DOHH2 (cell line): ENCODE measurements at regions not wholly inside any gene's neighbourhood (a gene's known extent, or its start where the extent isn't known, plus 50 kb on each side); places are given as distances from the start of the nearest gene placed in this dataset.

ENCODE experiments used
- H3F3A ChIP-seq: fragments of 200-600 bp; sonication (generic), shearing (Covaris generic); 2 replicates; pipeline ENCODE4 v1.6.0; 2016; ENCODE audit warnings: antibody characterized with exemption, mild to moderate bottlenecking; ENCODE audit not compliant: control insufficient read depth, insufficient read depth
- H3K27ac ChIP-seq: fragments of 200-600 bp; sonication (generic); 2 replicates; pipeline ENCODE4 v1.5.1; 2014; ENCODE audit warnings: low read depth, mild to moderate bottlenecking, low read length, moderate library complexity
- H3K27me3 ChIP-seq: fragments of 200-600 bp; sonication (generic); 2 replicates; pipeline ENCODE4 v1.6.1; 2014; ENCODE audit warnings: mild to moderate bottlenecking, low read length, mixed read lengths; ENCODE audit not compliant: control insufficient read depth
- H3K36me3 ChIP-seq: fragments of 200-600 bp; sonication (generic); 2 replicates; pipeline ENCODE4 v1.6.1; 2014; ENCODE audit warnings: mild to moderate bottlenecking, low read length, moderate library complexity, mixed read lengths; ENCODE audit not compliant: control insufficient read depth
- H3K4me1 ChIP-seq: fragments of 200-600 bp; sonication (generic); 2 replicates; pipeline ENCODE4 v1.6.1; 2014; ENCODE audit warnings: mild to moderate bottlenecking, low read length, mixed read lengths; ENCODE audit not compliant: control insufficient read depth
- H3K4me2 ChIP-seq: fragments of 200-600 bp; sonication (generic); 2 replicates; pipeline ENCODE4 v1.6.0; 2014; ENCODE audit warnings: mild to moderate bottlenecking, low read length, moderate library complexity
- H3K4me3 ChIP-seq: fragments of 200-600 bp; sonication (generic); 2 replicates; pipeline ENCODE4 v1.5.1; 2014; ENCODE audit warnings: mild to moderate bottlenecking, low read length, mixed read lengths
- H3K79me2 ChIP-seq: fragments of 200-600 bp; sonication (generic); 2 replicates; pipeline ENCODE4 v1.6.1; 2014; ENCODE audit warnings: mild to moderate bottlenecking, low read length, mixed read lengths; ENCODE audit not compliant: control insufficient read depth
- H3K9me2 ChIP-seq: fragments of 200-600 bp; sonication (generic); replicated peaks from 2 replicates; pipeline ENCODE4 v1.6.1; 2014; ENCODE audit warnings: mild to moderate bottlenecking, low read length, mixed read lengths; ENCODE audit not compliant: control insufficient read depth
- H3K9me3 ChIP-seq: fragments of 200-600 bp; sonication (generic); 2 replicates; pipeline ENCODE4 v1.6.1; 2014; ENCODE audit warnings: antibody characterized with exemption, low read length, mixed read lengths; ENCODE audit not compliant: control insufficient read depth, insufficient read depth
- H4K20me1 ChIP-seq: fragments of 200-600 bp; sonication (generic); 2 replicates; pipeline ENCODE4 v1.6.0; 2014; ENCODE audit warnings: low read depth, mild to moderate bottlenecking, antibody characterized with exemption, low read length, moderate library complexity; ENCODE audit not compliant: control insufficient read depth, insufficient read depth
- EZH2phosphoT487 ChIP-seq: fragments of 200-600 bp; sonication (generic); IDR thresholded peaks from 2 replicates; pipeline ENCODE4 v1.6.1; 2017; ENCODE audit warnings: borderline replicate concordance, mild to moderate bottlenecking, antibody characterized with exemption, low read length, moderate library complexity, mixed read lengths
- TF ChIP-seq, protein P1 (sequence below): fragments of 200-600 bp; sonication (generic); IDR thresholded peaks from one replicate; pipeline ENCODE4 v1.5.1; 2014; ENCODE audit warnings: antibody characterized with exemption, mild to moderate bottlenecking, low read depth, low read length; ENCODE audit not compliant: poor library complexity, severe bottlenecking

- Histone ChIP-seq H3K36me3 (no peaks in the 10 kb centered on the region), H3K4me2 (no peak overlapping the region), H3K9me2 (no peaks in the 10 kb centered on the region), H3K27me3 (no peaks in the 10 kb centered on the region), H3K4me1 (no peaks in the 10 kb centered on the region), H3F3A (no peaks in the 10 kb centered on the region), H3K4me3 (no peak overlapping the region), H3K79me2 (no peaks in the 10 kb centered on the region), H3K27ac (no peak overlapping the region), H4K20me1 (no peaks in the 10 kb centered on the region), H3K9me3 (no peaks in the 10 kb centered on the region)
- no peak for TF ChIP-seq EZH2phosphoT487
- TF ChIP-seq, protein P1, sequence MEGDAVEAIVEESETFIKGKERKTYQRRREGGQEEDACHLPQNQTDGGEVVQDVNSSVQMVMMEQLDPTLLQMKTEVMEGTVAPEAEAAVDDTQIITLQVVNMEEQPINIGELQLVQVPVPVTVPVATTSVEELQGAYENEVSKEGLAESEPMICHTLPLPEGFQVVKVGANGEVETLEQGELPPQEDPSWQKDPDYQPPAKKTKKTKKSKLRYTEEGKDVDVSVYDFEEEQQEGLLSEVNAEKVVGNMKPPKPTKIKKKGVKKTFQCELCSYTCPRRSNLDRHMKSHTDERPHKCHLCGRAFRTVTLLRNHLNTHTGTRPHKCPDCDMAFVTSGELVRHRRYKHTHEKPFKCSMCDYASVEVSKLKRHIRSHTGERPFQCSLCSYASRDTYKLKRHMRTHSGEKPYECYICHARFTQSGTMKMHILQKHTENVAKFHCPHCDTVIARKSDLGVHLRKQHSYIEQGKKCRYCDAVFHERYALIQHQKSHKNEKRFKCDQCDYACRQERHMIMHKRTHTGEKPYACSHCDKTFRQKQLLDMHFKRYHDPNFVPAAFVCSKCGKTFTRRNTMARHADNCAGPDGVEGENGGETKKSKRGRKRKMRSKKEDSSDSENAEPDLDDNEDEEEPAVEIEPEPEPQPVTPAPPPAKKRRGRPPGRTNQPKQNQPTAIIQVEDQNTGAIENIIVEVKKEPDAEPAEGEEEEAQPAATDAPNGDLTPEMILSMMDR, result no peak
Observed at GRCh38 chr5:41670854-41671479, 160.6 kb upstream of the PLCXD3 start.

DNA sequence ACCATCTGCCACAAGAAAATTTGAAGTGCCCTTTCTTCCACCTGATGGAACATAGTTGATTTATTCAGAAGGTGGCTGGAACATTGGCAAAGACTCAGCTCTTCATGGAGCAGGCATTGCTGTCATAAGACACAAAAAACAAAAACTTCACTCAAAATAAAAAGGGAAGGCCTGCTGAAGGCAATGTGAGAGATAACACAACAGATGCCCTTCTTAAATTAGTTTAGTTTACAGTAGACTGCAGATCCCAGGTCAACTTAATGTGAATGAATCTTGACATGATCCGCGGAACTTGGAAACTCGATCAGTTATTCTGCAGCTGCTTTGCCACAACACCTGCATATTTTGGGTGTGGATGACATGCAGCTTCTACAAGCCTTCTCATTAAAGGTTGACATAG, 159.8 kb upstream of the PLCXD3 start:
- H3K9me2 ChIP-seq, result no peaks in the 10 kb centered on the region
- no peak overlapping the region for H3K4me2 ChIP-seq
- no peaks in the 10 kb centered on the region for H3F3A ChIP-seq
- H3K4me3 ChIP-seq, result no peak overlapping the region
- no peaks in the 10 kb centered on the region for H3K27me3 ChIP-seq
- no peaks in the 10 kb centered on the region for H4K20me1 ChIP-seq
- H3K79me2 ChIP-seq, result no peaks in the 10 kb centered on the region
- no peaks in the 10 kb centered on the region for H3K4me1 ChIP-seq
- H3K27ac ChIP-seq, result no peak overlapping the region
- no peaks in the 10 kb centered on the region for H3K36me3 ChIP-seq
- TF ChIP-seq, protein P1, result no peak
- no peak for TF ChIP-seq EZH2phosphoT487
- no peaks in the 10 kb centered on the region for H3K9me3 ChIP-seq

GRCh38 chr5:41661254-41661653, 150.9 kb upstream of the PLCXD3 start:
- H3K9me2 ChIP-seq, result no peaks in the 10 kb centered on the region
- H4K20me1 ChIP-seq, result no peaks in the 10 kb centered on the region
- no peaks in the 10 kb centered on the region for H3K4me1 ChIP-seq
- no peaks in the 10 kb centered on the region for H3F3A ChIP-seq
- TF ChIP-seq EZH2phosphoT487, result no peak
- TF ChIP-seq, protein P1, result no peak
- no peaks in the 10 kb centered on the region for H3K9me3 ChIP-seq
- no peaks in the 10 kb centered on the region for H3K27me3 ChIP-seq
- no peaks in the 10 kb centered on the region for H3K36me3 ChIP-seq
- H3K4me2 ChIP-seq, result no peak overlapping the region
- H3K79me2 ChIP-seq, result no peaks in the 10 kb centered on the region
- H3K4me3 ChIP-seq, result no peak overlapping the region
- H3K27ac ChIP-seq, result no peak overlapping the region

GRCh38 chr5:41656597-41656996, 146.2 kb upstream of the PLCXD3 start:
- Histone ChIP-seq H3F3A (no peaks in the 10 kb centered on the region), H3K4me3 (no peak overlapping the region), H3K27ac (no peak overlapping the region), H4K20me1 (no peaks in the 10 kb centered on the region), H3K9me3 (no peaks in the 10 kb centered on the region), H3K79me2 (no peaks in the 10 kb centered on the region), H3K36me3 (no peaks in the 10 kb centered on the region), H3K4me2 (no peak overlapping the region), H3K9me2 (no peaks in the 10 kb centered on the region), H3K4me1 (no peaks in the 10 kb centered on the region), H3K27me3 (no peaks in the 10 kb centered on the region)
- TF ChIP-seq, protein P1, result no peak
